ENCODE measurements at regions not wholly inside any gene's neighbourhood (a gene's known extent, or its start where the extent isn't known, plus 50 kb on each side); places are given as distances from the start of the nearest gene placed in this dataset.

DNA sequence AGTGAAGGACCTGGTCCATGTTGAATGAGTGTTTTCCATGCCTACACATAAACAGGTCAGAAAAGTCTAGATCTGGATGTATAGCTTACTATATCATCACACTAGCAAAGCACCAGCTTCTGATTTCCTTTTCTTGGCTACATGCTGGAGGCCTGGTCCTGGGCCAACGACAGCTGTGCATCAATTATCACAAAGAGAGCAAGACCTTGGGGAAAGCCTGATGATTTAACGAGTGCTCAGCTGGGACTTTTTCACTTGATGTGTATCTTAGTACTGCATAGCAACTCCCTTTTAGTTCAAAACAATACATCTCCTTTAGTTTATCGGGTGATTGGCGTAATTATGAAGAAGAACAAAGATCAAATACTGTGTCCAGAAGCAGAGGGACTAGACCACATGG, 358.2 kb downstream of the KIF2B start:
- H3K4me3 ChIP-seq (ENCODE audit: low read length), result no peak overlapping the region
- H3K27me3 ChIP-seq (ENCODE audit: low read length), result no peaks in the 10 kb centered on the region
- ATAC-seq (no peak), DNase-seq (no peak)
- H3K36me3 ChIP-seq (ENCODE audit: low read depth, low read length), result no peaks in the 10 kb centered on the region
- no peak overlapping the region for H3K27ac ChIP-seq (ENCODE audit: low read length)
- intact Hi-C loops (cut with micrococcal nuclease), result no loop called here
- CTCF ChIA-PET, result no interaction called here
- BruUV-seq (replicated peaks), result no TSS peak
- no peak overlapping the region for H3K9ac ChIP-seq (ENCODE audit: low read length)
- H3K9me3 ChIP-seq (ENCODE audit: low read length), result peaks cover 19% of the 10 kb centered on the region
- no peak overlapping the region for H2AFZ ChIP-seq (ENCODE audit: low read length)
- no peaks in the 10 kb centered on the region for H3K9me2 ChIP-seq (replicated peaks; ENCODE audit: low read length)
- H3K4me2 ChIP-seq (ENCODE audit: low read length), result no peak overlapping the region
- POLR2A ChIA-PET (ENCODE audit: unreplicated experiment), result no interaction called here
- TF ChIP-seq, protein P1, sequence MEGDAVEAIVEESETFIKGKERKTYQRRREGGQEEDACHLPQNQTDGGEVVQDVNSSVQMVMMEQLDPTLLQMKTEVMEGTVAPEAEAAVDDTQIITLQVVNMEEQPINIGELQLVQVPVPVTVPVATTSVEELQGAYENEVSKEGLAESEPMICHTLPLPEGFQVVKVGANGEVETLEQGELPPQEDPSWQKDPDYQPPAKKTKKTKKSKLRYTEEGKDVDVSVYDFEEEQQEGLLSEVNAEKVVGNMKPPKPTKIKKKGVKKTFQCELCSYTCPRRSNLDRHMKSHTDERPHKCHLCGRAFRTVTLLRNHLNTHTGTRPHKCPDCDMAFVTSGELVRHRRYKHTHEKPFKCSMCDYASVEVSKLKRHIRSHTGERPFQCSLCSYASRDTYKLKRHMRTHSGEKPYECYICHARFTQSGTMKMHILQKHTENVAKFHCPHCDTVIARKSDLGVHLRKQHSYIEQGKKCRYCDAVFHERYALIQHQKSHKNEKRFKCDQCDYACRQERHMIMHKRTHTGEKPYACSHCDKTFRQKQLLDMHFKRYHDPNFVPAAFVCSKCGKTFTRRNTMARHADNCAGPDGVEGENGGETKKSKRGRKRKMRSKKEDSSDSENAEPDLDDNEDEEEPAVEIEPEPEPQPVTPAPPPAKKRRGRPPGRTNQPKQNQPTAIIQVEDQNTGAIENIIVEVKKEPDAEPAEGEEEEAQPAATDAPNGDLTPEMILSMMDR (conservative IDR thresholded peaks at IDR 0.05; ENCODE audit: low read depth, low read length), result no peak
- TF ChIP-seq EZH2 (IDR thresholded peaks at IDR 0.05; ENCODE audit: low read length, unreplicated experiment) (no peak), EZH2phosphoT487 (IDR thresholded peaks at IDR 0.05; ENCODE audit: borderline replicate concordance, low read length) (no peak)
- no peaks in the 10 kb centered on the region for H3F3A ChIP-seq (ENCODE audit: low read length, unreplicated experiment)
- H3K4me1 ChIP-seq (ENCODE audit: insufficient read depth, low read length), result no peaks in the 10 kb centered on the region
- H4K20me1 ChIP-seq (ENCODE audit: low read length), result no peaks in the 10 kb centered on the region
- no peaks in the 10 kb centered on the region for H3K79me2 ChIP-seq (ENCODE audit: low read length)

DNA sequence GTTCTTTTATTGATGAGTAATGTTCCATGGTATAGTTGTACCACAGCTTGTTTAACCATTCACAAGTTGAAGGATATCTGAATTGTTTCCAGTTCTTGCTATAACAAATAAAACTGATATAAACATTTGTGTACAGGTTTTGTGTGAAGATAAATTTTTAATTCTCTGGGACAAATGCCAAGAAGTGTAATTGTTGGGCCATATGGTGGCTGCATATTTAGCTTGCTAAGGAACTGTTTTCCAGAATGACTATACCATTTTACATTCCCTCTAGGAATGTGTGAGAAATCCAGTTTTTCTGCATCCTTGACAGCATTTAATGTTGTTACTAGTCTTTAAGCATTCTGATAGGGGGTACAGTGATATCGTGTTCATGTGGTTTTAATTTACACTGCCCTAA, 368.5 kb downstream of the KIF2B start:
- H3K27ac ChIP-seq (ENCODE audit: low read length), result no peak overlapping the region
- no TSS peak for BruUV-seq (replicated peaks)
- ChIA-PET POLR2A (ENCODE audit: unreplicated experiment) (no interaction called here), CTCF (no interaction called here)
- H3K9ac ChIP-seq (ENCODE audit: low read length), result no peak overlapping the region
- H2AFZ ChIP-seq (ENCODE audit: low read length), result no peak overlapping the region
- H4K20me1 ChIP-seq (ENCODE audit: low read length), result no peaks in the 10 kb centered on the region
- DNase-seq, result no peak
- no peaks in the 10 kb centered on the region for H3K27me3 ChIP-seq (ENCODE audit: low read length)
- no peaks in the 10 kb centered on the region for H3K36me3 ChIP-seq (ENCODE audit: low read depth, low read length)
- H3K9me3 ChIP-seq (ENCODE audit: low read length), result peaks cover 26% of the 10 kb centered on the region
- H3K9me2 ChIP-seq (replicated peaks; ENCODE audit: low read length), result no peaks in the 10 kb centered on the region
- no peaks in the 10 kb centered on the region for H3K4me1 ChIP-seq (ENCODE audit: insufficient read depth, low read length)
- no peaks in the 10 kb centered on the region for H3K79me2 ChIP-seq (ENCODE audit: low read length)
- no peak overlapping the region for H3K4me2 ChIP-seq (ENCODE audit: low read length)
- no peak for ATAC-seq
- H3K4me3 ChIP-seq (ENCODE audit: low read length), result no peak overlapping the region
- TF ChIP-seq EZH2 (IDR thresholded peaks at IDR 0.05; ENCODE audit: low read length, unreplicated experiment) (no peak), EZH2phosphoT487 (IDR thresholded peaks at IDR 0.05; ENCODE audit: borderline replicate concordance, low read length) (no peak)
- TF ChIP-seq, protein P1 (conservative IDR thresholded peaks at IDR 0.05; ENCODE audit: low read depth, low read length), result no peak
- intact Hi-C loops (cut with micrococcal nuclease), result no loop called here
- no peaks in the 10 kb centered on the region for H3F3A ChIP-seq (ENCODE audit: low read length, unreplicated experiment)

DNA sequence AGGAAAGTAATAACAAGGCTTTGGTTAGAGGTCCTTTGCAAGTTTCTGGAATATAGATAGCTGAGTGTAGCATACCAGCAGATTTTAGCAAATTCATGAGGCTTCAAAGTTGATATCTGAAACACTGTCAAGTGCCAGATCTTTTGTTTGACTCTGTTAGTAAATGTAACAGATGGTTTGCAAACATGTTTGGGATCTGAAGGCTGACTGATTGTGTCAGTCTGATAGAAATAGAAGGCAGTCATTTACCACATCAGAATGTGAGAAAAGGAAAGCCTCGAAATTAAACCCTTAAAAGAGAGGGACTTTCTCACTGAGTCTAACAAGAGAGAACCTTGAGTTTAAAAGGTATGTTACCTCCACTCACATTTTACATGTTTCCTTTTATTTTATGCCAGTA, 371.5 kb downstream of the KIF2B start:
- no peaks in the 10 kb centered on the region for H3K9me2 ChIP-seq (replicated peaks; ENCODE audit: low read length)
- no peaks in the 10 kb centered on the region for H3F3A ChIP-seq (ENCODE audit: low read length, unreplicated experiment)
- CTCF ChIA-PET, result no interaction called here
- H4K20me1 ChIP-seq (ENCODE audit: low read length), result no peaks in the 10 kb centered on the region
- POLR2A ChIA-PET (ENCODE audit: unreplicated experiment), result interaction anchor here (0.6 kb wide), 1 partner anchor 12 kb away, joined by 3 read pairs; no protein-coding TSS in a partner anchor
- no peak overlapping the region for H3K9ac ChIP-seq (ENCODE audit: low read length)
- no TSS peak for BruUV-seq (replicated peaks)
- H3K27me3 ChIP-seq (ENCODE audit: low read length), result no peaks in the 10 kb centered on the region
- H3K4me1 ChIP-seq (ENCODE audit: insufficient read depth, low read length), result no peaks in the 10 kb centered on the region
- ATAC-seq, result no peak
- no peaks in the 10 kb centered on the region for H3K36me3 ChIP-seq (ENCODE audit: low read depth, low read length)
- no peak overlapping the region for H3K27ac ChIP-seq (ENCODE audit: low read length)
- intact Hi-C loops (cut with micrococcal nuclease), result no loop called here
- H3K4me3 ChIP-seq (ENCODE audit: low read length), result no peak overlapping the region
- H2AFZ ChIP-seq (ENCODE audit: low read length), result no peak overlapping the region
- H3K79me2 ChIP-seq (ENCODE audit: low read length), result no peaks in the 10 kb centered on the region
- TF ChIP-seq, protein P1 (conservative IDR thresholded peaks at IDR 0.05; ENCODE audit: low read depth, low read length), result no peak
- H3K4me2 ChIP-seq (ENCODE audit: low read length), result no peak overlapping the region
- DNase-seq, result no peak
- H3K9me3 ChIP-seq (ENCODE audit: low read length), result peaks cover 23% of the 10 kb centered on the region
